GM18517 (cell line): ENCODE measurements at regions not wholly inside any gene's neighbourhood (a gene's known extent, or its start where the extent isn't known, plus 50 kb on each side); places are given as distances from the start of the nearest gene placed in this dataset.
"Not testable (repeated sequence)": the region's sequence is repeated elsewhere in the genome, so short reads cannot be mapped to it uniquely, and the experiment has no call there.

ENCODE experiments used
- ATAC-seq: cut with Tn5 transposase; IDR thresholded peaks from one replicate; pipeline ENCODE4 v1.9.1; 2021; ENCODE audit warnings: mild to moderate bottlenecking, moderate library complexity; ENCODE audit not compliant: unreplicated experiment

GRCh38 chr4:12016729-12017128 is 588.0 kb upstream of the HS3ST1 start:
- no peak for ATAC-seq

- ATAC-seq = no peak
Observed at GRCh38 chr4:12005471-12005870, 576.8 kb upstream of the HS3ST1 start.

GRCh38 chr4:11996581-11996980 is 567.9 kb upstream of the HS3ST1 start:
- ATAC-seq = not testable (repeated sequence)

GRCh38 chr4:11976726-11977263 is 548.1 kb upstream of the HS3ST1 start:
- no peak for ATAC-seq

GRCh38 chr4:11973270-11973669 is 544.6 kb upstream of the HS3ST1 start:
- no peak for ATAC-seq

GRCh38 chr4:11970754-11971153 is 542.1 kb upstream of the HS3ST1 start:
- no peak for ATAC-seq

GRCh38 chr4:11966782-11967181 is 538.1 kb upstream of the HS3ST1 start:
- ATAC-seq = no peak

GRCh38 chr4:11954093-11954492 is 525.4 kb upstream of the HS3ST1 start:
- no peak for ATAC-seq

- ATAC-seq = no peak
Observed at GRCh38 chr4:11949355-11949754, 520.7 kb upstream of the HS3ST1 start.

GRCh38 chr4:11947629-11948028 is 518.9 kb upstream of the HS3ST1 start:
- ATAC-seq = not testable (repeated sequence)

GRCh38 chr4:11937941-11938340 is 509.2 kb upstream of the HS3ST1 start:
- ATAC-seq = no peak

GRCh38 chr4:11931266-11931820 is 502.6 kb upstream of the HS3ST1 start:
- no peak for ATAC-seq

GRCh38 chr4:11929080-11929479 is 500.4 kb upstream of the HS3ST1 start:
- no peak for ATAC-seq

- no peak for ATAC-seq
Observed at GRCh38 chr4:11919316-11919715, 490.6 kb upstream of the HS3ST1 start.

GRCh38 chr4:11914406-11914805 is 485.7 kb upstream of the HS3ST1 start:
- no peak for ATAC-seq

- no peak for ATAC-seq
Observed at GRCh38 chr4:11912886-11913285, 484.2 kb upstream of the HS3ST1 start.

- no peak for ATAC-seq
Observed at GRCh38 chr4:11910812-11911211, 482.1 kb upstream of the HS3ST1 start.

GRCh38 chr4:11908712-11909111 is 480.0 kb upstream of the HS3ST1 start:
- no peak for ATAC-seq

- ATAC-seq = no peak
Observed at GRCh38 chr4:11908205-11908604, 479.5 kb upstream of the HS3ST1 start.

- ATAC-seq = no peak
Observed at GRCh38 chr4:11904846-11905739, 476.4 kb upstream of the HS3ST1 start.

- ATAC-seq = no peak
Observed at GRCh38 chr4:11904117-11904535, 475.4 kb upstream of the HS3ST1 start.

- ATAC-seq = no peak
Observed at GRCh38 chr4:11901089-11901488, 472.4 kb upstream of the HS3ST1 start.
